Sciatic nerve (tissue), 2 donors: ENCODE measurements at regions not wholly inside any gene's neighbourhood (a gene's known extent, or its start where the extent isn't known, plus 50 kb on each side); places are given as distances from the start of the nearest gene placed in this dataset.
A peak's percentile ranks its signal among the peaks of the same experiment; 100 is the strongest.
"Not testable (repeated sequence)": the region's sequence is repeated elsewhere in the genome, so short reads cannot be mapped to it uniquely, and the experiment has no call there.

Experiments used
- ATAC-seq: fragments of 200-7000 bp; cut with Tn5 transposase; one replicate; pipeline ENCODE4 v1.9.1; 2020; ENCODE audit warnings: mild to moderate bottlenecking, moderate library complexity
- DNase-seq: peaks from one replicate; pipeline ENCODE4 v3.0.0-alpha.2; 2020; ENCODE audit warnings: low spot score
- intact Hi-C: fragments of 100-400 bp; cut with DNase I; formaldehyde crosslinking; loops from one replicate; pipeline ENCODE4 v1.14.2; 2022
- donor health status: DM: no; HTN: no; CAD: no.
- donor health status: DM: no; HTN: no; CAD: no.

- ATAC-seq, DNase-seq, intact Hi-C loops: not testable (repeated sequence)
Measured at GRCh38 chr9:13797701-13798100, 516.2 kb downstream of the NFIB start.

- intact Hi-C loops, result no loop called here
- no peak for DNase-seq
- ATAC-seq, result no peak
Measured at GRCh38 chr9:13791816-13792215, 512.3 kb upstream of the MPDZ start.

DNA sequence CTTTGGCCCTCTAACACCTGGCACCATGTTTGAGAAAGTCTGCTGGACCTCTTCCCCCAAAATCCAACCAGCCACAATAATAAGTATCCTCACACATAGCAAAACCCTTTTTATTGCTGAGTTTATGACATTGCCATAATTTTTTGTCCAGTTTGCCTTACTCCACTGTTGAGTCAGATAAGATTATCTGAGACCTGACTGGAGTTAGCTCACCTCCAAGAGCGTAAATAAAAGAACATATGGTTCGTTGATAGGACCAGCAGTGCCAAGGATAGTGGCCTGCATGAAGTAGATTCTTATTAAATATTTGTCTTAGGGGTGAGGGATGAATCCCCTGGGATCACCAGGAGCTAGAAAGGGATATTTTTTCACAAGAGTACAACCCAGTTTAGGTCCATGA lies 510.6 kb upstream of the MPDZ start:
- DNase-seq (no peak), ATAC-seq (no peak)
- intact Hi-C loops, result no loop called here

GRCh38 chr9:13787234-13787833 lies 507.8 kb upstream of the MPDZ start:
- peak; percentile 87 for ATAC-seq
- intact Hi-C loops, result no loop called here
- no peak for DNase-seq

DNA sequence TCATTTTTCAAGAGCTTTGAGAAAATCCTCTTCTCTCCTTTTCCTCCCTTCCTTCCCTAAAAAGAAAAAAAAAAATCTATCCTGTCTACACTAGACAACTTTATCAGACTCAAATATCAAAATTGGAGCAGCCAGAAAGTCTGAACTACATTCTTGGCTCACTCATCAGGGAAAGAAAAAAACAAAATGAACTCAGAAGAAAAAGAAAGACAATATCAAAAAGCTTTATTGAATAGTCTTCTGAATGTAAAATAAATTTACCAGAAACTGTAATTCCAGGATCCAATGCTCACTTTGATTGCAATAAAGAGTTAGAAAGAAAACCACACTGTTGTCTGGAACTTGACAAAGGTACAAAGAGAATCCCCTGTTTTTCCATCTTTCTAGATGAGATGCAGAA lies 507.2 kb upstream of the MPDZ start:
- intact Hi-C loops, result no loop called here
- ATAC-seq (peak; percentile 6), DNase-seq (no peak)

DNA sequence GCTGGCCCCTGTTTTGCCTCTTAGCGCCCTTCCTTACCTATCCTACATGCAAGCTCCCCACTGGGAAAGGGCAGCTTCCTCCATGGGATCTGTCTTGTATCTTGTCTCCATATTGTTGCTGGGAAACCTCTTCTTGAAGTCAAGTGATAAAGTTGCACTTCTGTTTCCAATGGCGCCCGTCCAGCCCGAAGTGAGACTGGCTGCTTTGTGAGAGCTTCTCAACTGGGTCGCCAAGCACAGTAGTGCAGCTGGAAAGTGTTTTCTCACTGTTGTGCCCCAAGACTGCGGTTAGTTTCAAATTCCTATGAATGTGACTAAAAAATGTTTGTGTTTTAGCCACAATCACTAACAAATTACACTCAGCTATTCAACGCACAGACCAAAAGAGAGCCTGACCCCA lies 506.6 kb upstream of the MPDZ start:
- DNase-seq, result peak; percentile 80
- intact Hi-C loops, result no loop called here
- peak; percentile 89 for ATAC-seq

DNA sequence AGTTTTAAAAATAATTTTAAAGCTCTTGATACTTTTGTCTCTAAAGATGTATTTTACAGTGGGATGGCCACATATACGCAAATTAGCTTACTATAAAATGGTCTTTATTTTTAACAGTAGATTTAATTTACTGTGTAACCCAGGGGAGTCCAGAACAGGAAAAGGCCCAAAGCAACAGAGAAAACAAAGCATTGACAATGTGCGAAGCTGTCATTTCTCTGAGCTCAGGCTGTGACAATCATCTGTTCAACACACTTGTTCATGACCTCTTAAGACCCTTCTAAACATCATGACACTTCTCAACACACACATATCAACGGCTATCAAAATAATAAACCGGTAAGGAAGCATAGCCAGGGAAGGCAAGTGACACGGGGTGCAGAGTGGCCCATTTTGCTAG lies 499.6 kb upstream of the MPDZ start:
- intact Hi-C loops, result loop anchor here (10.0 kb wide), 1 partner anchor 924 kb away; no protein-coding TSS in a partner anchor
- ATAC-seq, result no peak

GRCh38 chr9:13778631-13779030 lies 499.1 kb upstream of the MPDZ start:
- ATAC-seq (no peak), DNase-seq (no peak)
- intact Hi-C loops, result loop anchor here (10.0 kb wide), 1 partner anchor 924 kb away; no protein-coding TSS in a partner anchor

More for the DNA sequence above, 499.6 kb upstream of the MPDZ start:
- no peak for DNase-seq

DNA sequence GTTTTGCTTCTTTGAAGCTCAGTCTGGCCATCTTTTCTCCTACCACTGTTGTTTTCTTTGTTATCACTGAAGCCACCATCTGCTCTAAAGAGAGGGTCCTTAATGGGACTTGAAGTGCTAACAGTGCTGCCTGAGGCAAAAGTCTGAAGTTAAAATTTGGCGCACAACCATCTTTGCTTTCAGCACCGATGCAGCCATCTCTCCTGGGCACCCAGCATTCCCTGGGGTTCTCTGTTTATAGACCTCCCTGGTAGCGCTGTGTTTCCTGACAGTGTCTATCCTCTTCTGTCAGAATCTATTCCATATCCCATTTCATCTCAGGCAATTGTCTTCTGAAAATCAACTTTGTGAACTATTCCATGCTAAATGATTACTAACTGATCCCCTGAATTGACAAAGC lies 491.5 kb upstream of the MPDZ start:
- intact Hi-C loops, result loop anchor here (10.0 kb wide), 1 partner anchor 916 kb away; no protein-coding TSS in a partner anchor
- no peak for ATAC-seq

DNA sequence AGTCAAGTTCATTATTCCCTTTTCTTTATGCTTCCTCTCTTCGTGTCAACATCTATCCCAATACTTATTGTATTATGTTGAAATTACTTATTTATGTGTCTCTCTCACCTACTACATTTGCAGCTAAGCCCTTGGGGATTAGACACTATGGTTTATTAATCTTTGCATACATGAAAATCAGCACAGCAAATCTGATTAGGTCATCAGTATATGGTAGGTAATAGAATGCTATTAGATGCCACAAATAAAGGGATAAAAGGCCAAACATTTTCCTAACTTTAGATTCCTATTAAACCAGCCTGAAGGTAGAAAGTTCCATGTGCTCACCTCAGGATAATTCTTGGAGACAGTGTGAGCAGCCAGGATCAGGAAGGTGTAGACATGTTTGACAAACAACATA lies 490.1 kb upstream of the MPDZ start:
- DNase-seq (no peak), ATAC-seq (no peak)
- intact Hi-C loops, result loop anchor here (10.0 kb wide), 2 partner anchors 915 to 1045 kb away; no protein-coding TSS in a partner anchor

More for the DNA sequence above, 491.5 kb upstream of the MPDZ start:
- DNase-seq, result no peak

DNA sequence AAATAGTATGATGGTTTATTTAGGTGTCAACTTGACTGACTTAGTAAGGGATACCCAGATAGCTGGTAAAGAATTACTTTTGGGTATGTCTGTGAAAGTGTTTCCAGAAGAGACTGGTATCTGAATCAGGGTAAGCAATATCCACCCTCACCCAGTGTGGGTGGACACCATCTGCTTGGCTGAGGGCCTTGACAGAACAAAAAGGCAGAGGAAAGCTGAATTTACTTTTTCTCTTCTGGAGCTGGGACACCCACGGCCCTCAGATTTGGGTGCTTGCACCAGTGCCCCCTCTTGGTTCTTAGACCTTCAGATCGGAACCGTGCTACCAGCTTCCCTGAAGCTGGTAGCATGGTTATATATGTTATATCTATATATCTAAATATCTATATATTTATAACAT lies 489.5 kb upstream of the MPDZ start:
- DNase-seq (no peak), ATAC-seq (no peak)
- intact Hi-C loops, result loop anchor here (10.0 kb wide), 1 partner anchor 1046 kb away; no protein-coding TSS in a partner anchor

DNA sequence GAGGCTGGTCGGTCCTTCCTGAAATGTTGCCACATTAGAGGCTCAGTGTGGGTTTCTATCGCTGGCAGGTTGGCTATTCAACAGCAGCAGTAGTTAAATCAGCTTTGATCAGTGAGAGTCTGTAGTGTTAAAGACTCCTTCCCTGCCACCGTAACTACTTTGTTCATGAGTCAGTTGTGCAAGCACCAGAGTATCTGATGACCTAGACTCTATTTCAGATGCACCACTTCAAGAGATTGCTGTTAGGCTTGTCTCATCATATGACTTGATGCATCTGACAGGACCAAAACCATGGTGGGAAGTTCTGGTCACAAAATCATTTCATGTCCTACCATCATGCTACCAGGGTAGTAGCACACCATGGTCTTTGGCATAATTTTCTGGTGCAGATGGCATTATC lies 482.7 kb upstream of the MPDZ start:
- no peak for ATAC-seq
- DNase-seq, result no peak
- intact Hi-C loops, result loop anchor here (10.0 kb wide), 1 partner anchor 1053 kb away; no protein-coding TSS in a partner anchor

- ATAC-seq (no peak), DNase-seq (no peak)
- intact Hi-C loops, result no loop called here
Measured at GRCh38 chr9:13759551-13759950, 480.1 kb upstream of the MPDZ start.

DNA sequence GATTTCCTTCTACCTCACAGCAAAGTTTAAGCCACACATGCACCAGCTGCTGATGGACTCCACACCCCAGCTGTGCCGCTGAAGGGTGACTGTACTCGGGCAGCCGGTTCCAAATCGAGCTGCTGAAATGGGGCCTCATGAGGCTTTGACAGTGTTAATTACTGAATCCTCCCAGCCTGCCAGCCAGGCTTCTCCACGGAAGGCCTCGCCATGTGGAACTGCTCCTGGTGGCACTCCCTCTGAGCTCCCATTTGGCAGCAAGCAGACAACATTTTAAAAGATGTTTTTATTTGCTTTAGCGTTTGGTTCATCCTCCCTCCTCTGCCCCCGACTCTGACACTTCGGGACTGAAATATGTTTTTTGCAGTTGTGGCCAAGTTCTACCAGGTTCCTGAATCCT lies 479.4 kb upstream of the MPDZ start:
- intact Hi-C loops, result no loop called here
- no peak for ATAC-seq
- no peak for DNase-seq

GRCh38 chr9:13756943-13757342 lies 477.5 kb upstream of the MPDZ start:
- ATAC-seq, result no peak
- intact Hi-C loops, result no loop called here

GRCh38 chr9:13755551-13755950 lies 476.1 kb upstream of the MPDZ start:
- DNase-seq (no peak), ATAC-seq (no peak)
- intact Hi-C loops, result no loop called here

More at GRCh38 chr9:13756943-13757342, 477.5 kb upstream of the MPDZ start:
- DNase-seq, result no peak

DNA sequence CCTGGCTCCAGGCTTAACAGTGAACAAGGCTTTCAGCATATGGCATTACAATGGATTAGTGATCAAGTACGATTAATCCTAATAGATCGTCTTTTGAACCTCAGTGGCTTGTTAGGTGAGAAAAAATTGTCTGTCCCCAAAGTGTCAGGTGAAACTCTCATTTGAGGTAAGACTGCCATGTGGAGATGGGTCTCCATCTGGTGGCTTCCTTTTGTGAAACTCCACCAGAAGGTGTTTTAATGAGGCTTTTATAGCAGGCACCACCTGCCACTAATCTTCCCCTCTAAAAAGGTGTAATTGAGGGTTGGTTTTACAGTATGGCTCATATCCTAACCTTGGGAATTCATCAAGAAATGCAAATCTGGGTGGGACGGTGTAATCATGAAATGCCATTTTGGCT lies 471.1 kb upstream of the MPDZ start:
- ATAC-seq (no peak), DNase-seq (no peak)
- intact Hi-C loops, result no loop called here

DNA sequence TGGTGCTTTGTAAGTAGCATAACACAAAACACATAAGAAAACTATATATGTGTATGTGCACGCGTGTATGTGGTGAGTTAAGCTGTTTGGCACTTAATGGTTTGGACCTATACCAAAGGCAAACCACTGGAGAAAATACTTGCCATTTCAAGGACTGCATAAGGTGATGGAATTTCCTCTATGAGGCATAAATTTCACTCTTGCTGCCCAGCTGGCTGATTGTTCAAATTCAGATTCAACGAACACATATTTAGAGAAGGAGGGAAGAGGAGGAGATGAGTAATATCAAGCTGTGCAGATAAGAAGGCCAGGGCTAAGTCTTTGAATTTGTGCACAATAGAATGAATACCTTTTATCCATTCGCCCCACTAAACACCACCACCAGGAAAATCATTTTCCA lies 470.6 kb upstream of the MPDZ start:
- DNase-seq (no peak), ATAC-seq (no peak)
- intact Hi-C loops, result no loop called here

- ATAC-seq (no peak), DNase-seq (no peak)
- intact Hi-C loops, result no loop called here
Measured at GRCh38 chr9:13746876-13747275, 467.4 kb upstream of the MPDZ start.

- intact Hi-C loops, result no loop called here
- no peak for DNase-seq
- ATAC-seq, result no peak
Measured at GRCh38 chr9:13744261-13744901, 464.9 kb upstream of the MPDZ start.

- no peak for DNase-seq
- intact Hi-C loops, result no loop called here
Measured at GRCh38 chr9:13737885-13738284, 458.4 kb upstream of the MPDZ start.

More at GRCh38 chr9:13737885-13738284, 458.4 kb upstream of the MPDZ start:
- ATAC-seq, result no peak
